GM18502 (cell line): ENCODE measurements at regions not wholly inside any gene's neighbourhood (a gene's known extent, or its start where the extent isn't known, plus 50 kb on each side); places are given as distances from the start of the nearest gene placed in this dataset.

Source experiments
- ATAC-seq: cut with Tn5 transposase; IDR thresholded peaks from one replicate; pipeline ENCODE4 v1.9.1; 2021; ENCODE audit warnings: mild to moderate bottlenecking; ENCODE audit not compliant: unreplicated experiment, poor library complexity

DNA sequence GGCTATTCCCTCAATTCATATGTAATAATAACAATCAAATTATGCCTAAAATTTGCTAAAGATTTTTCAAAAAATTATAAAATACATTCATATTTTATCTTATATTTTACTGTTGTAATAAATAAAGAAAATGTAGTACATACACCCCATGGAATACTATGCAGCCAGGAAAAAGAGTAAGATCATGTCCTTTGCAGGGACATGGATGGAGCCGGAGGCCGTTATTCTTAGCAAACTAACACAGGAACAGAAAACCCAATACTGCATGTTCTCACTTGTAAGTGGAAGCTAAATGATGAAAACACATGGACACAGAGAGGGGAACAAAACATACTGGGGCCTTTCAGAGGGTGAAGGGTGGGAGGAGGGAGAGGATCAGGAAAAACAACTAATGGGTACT is 584.2 kb upstream of the MMS22L start:
- ATAC-seq = no peak

DNA sequence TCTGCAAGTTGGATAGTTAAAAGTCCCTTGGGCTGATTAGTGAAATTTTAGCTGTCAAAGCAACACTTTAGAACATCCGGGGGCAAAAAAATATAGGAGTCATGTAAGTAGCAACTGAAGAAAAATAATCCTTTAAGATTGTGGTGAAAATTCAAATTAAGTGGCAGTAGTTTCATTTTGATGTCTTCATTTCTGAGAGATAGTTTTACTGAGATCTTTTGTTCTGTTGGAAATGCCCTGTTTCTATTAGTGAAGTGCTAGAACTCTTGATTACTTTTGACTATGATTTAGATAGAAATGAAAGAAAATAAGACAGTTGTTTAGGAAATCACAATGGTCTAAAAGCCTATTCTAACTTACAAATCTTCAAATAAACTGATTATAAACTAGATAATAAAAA is 587.3 kb upstream of the MMS22L start:
- ATAC-seq = no peak

DNA sequence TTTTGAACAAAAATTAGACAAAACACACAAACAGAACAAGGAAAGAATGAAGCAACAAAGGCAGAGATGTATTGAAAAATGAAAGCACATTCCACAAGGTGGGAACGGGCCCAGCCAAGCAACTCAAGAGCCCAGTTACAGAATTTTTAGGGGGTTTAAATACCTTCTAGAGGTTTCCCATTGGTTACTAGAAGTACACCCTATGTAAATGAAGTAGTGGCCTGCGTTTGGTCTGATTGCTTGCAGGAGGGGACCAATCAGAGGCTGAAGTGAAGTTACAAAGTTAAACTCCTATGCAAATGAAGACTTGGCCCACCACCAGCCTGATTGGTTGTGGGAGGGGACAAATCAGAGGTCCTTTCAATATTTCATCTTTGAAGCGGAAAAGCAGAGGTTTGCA is 593.7 kb upstream of the MMS22L start:
- no peak for ATAC-seq

DNA sequence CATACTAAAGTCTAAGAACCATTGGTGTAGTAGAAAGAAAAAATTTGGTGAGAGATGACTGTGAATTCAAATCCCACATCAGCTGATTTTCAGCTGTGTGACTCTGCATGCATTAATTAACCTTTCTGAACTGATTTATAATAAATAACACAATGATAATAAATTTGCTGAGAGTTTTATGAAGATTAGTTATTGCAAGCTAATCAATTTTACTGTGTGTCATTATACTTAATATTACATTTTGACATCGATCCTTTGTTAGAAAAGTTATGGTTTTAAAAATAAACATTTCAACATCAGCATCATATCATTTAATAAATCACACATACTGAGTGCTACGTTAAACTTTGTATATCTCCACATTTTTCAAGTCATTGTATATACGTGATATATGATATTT is 599.7 kb upstream of the MMS22L start:
- ATAC-seq = no peak

DNA sequence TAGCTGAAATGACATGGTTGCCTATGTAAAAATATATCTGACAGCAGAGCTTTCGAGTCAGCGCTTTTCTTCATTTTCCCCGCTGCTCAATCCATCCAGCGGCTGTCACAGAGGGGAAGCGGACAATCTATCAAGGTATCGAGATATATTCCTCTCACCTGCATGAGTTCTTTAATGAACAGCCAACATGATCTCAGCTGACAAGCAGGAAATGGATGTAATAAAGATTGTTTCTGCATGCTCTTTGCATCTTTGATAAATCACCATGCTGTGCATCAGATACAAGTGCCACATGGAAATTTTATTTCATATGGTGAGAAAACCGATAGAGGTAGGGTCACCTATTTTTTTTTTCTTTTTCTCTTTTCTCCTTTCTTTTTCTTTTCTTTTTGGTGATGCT is 602.3 kb upstream of the MMS22L start:
- ATAC-seq = no peak

DNA sequence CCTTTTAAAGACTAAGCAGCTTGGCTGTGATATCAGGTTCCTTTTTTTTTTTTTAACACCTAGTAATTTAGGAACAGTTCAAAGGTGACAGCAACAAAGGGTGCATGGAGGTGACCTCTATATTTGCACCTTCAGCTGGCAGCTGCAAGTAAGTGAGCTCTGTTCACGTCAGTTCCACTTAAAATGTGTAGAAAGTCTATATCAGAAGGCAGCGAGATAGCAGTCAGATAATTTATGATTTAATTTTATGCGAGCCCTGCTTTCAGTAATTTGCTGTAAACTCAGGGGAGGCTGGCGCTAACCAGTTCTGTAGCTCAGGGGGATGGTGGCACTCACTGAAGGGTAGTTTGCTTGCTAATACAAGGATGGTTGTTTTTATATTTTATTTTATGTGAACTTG is 602.8 kb upstream of the MMS22L start:
- ATAC-seq = no peak

DNA sequence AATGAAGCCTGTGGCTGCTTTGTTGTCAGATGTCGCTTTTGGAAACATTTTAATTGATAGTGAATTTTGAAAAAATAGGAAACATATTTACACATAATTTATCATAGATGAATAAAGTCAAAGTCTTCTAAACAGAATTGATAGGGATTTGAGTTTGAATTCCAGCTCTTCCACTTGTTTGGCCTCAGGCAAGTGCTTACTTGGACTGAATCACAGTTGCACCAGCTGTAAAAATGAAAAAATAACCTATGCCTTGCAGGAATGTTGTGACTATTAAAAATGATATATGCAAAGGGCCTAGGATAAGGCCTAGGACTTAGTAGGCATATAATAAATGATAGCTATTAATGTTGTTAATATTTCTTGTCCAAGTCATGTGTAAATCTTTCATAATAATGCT is 618.5 kb upstream of the MMS22L start:
- ATAC-seq = no peak

DNA sequence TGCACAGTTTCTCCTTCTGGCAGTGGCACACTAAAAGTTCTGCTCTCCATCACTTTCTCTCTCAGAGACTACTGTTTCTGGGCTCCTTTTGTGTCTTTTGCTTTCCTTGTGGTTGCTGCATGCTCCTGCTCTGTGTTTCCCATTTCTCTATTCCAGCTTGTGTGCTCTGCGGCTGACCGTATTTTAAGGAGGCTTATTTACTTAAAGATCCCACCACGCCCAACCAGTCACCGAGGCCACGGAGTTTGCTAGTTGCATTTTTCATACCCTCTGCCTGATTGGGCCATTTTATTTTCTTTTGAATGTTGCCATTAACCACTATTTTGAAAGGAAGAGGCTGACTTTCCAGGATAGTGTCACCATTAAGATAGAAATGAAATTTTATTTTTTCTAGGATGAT is 626.4 kb upstream of the MMS22L start:
- ATAC-seq = no peak

DNA sequence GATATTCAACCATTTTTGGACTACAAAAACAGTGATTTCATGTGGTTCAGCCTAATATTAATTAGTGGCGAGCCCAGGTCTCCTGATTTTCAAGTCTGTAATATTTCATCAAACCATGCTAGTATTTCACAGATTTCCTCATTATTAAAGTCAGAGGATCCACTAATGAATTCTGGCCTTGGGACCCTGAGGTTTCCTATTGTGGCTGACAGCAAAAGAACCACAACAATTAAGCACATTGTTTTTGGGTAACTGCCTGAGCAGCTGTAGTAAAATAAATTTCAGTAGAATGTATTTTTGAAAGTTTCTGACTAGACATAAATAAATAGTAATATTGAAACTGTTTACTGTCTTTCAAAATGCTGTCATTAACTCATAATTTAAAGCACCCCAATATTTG is 630.7 kb upstream of the MMS22L start:
- ATAC-seq = no peak

DNA sequence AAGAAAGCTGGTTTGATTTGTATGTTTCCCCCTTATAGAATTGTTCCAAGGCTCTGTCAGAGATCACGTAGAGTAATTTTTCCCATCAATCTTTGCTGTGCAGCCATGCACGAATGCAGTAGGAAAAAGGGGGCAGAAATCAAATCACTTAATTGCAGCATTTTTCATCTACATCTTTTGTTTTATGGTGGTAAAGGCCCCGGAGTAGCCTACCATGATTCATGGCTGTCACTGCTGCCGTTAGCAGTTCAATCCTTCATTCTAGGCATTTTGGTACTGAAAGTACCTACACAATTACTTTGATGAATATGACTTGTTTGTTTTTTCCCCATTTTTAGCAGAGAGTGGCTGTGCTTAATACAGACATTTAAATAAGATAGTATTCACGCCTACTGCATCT is 631.9 kb upstream of the MMS22L start:
- no peak for ATAC-seq

DNA sequence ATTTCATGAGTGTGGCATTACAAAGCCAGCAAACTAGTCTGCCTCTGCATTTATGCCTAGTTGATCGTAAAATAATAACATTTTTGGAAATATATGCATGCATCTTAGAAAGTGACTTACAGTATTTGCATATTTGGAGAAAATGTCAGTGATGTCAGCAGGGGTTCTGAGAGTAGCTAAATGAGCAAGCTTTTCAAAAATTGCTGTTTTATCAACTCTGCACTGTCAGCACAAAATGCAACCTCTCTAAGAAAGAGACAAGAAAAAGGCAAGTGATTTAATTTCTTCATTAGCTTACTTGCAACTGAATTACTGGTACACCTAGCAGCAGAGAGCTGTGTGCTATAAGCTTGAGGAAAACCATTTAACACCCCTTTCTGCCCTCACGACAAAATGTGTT is 632.5 kb upstream of the MMS22L start:
- no peak for ATAC-seq

DNA sequence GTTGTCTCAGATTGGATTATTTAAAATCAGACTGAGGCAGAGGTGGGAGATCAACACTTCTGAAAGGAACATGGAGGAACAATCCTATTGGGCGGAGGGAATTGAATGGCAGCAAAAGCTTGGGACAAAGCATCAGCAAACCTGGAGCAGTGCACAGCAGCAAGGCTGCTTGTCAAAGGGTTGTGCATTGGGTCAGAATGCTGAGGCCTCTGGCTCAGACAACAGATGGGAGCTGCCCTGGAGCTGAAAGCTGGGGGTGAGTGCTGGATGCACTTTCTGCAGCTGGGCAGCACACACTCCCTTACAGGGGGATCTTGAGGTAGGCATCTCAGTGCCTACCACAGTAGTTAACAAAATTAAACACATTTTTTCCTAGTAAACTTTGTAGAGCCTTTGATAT is 634.4 kb upstream of the MMS22L start:
- no peak for ATAC-seq

DNA sequence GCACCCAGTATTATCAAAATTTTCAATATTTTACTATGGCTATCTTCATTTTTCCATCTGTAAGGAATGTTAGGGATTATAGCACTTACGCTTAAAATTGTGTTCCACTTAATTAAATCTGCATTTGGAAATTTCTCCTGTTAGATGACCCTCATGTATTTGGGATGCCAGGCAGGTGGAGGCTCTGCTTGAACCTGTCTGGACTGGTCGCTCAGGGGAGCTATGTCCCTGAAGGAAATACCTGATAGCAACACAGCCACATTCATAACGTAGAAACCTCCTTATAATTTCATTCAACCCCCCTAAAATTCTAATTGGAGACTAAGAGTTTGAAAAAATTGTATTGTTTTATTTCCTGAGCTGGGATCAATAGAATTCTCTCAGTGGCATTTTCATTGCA is 636.0 kb upstream of the MMS22L start:
- ATAC-seq = no peak

DNA sequence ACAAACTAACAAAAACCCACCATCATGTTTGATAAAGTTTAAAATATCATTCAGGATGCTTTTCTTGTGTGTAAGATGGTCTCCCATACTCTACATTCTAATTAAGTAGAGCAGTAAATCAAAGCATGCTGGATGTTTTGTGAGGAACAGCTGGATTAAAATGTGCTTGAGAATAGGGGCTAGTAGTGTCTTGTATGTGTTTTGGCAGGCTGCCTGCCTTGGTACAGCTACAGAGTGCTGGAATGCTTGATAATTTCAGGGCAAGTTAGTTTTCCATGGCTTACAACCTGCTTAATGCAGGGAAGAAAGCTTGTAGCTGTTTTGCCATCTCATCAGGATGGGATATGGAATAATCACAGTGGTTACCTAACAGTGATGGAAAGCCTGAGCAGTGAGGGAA is 636.6 kb upstream of the MMS22L start:
- ATAC-seq = no peak

DNA sequence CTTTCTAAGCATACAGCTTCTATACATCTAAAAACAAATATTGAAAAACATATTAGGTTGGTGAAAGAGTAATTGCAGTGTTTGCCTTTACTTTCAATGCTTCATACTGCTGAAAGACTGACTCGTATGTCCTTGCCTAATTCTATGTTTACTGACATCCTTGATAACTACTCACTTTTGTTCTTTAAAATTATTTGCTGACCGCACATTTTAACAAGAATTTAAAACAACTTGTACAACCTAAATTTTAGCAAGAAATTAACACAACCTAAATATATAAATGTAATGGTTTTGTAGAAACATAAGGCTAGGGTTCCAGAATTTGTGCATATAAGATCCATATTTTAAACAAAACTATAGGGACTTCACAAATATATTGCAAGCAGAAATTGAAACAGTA is 640.2 kb upstream of the MMS22L start:
- ATAC-seq = no peak

DNA sequence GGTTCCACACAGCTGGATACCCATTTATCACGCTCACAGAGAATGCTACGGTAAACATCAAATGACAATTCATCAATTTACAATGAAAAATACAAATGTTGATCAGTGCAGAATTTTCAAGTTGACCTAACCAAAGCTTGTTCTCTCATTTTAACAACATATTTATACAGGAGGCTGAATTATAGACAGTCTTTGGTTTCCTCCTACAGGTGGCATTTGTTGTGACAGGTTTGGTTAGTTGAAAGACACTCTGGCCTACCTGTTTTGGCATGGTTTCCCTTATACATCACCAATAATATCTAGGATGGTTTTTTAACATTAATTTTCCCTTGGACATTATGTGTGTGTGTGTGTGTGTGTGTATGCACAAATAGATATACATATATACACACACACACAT is 642.5 kb upstream of the MMS22L start:
- ATAC-seq = no peak

DNA sequence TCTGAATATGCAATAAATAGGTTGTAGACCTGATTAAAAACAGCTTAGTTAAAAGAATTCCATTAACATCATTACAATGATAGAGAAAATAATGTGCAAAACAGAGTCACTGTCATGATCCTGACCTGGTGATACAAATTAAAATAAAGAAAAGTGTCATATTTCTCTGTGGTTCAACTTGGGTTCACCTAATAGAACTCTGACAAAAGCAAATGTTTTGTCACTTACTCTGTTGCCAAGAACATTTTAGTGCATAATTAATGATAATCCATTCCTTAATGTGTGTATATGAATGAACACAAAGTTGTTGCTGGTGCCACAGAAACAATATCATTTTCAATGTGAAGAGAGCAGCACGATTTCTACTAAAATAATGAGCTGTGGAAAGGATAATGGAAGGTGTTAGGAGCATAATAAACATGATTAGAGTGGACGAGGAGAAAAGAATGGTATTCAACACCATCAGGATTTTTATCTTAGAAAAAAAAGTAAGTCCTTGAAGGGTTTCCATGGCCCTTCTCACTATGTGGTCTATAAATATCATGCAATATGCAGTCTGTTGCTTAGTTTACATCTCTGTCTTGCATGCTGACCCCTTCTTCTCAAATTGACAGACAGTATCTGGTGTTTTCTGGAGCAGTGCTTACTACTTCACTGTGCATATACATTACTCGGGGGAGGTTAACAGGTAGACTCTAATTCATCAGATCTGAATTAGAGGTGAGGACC is 656.6 kb upstream of the MMS22L start:
- no peak for ATAC-seq

DNA sequence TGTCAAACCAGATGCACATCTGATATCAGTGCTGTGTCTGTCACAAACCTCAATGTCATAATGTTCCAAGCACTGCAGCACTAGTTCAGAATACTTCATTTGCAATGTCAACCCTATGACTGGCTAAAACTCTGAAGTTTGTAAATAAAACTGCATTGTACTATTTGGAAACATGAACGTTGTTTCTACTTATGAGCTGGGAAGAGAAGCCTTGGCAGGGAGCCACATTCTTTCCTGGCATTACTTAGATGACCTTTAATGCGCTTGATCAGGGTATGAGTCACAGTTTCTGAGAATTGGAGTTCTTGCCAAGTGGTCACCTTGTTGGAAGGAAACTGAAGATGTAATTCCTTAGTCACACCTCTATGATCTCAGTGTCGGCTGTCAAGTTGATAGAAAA is 664.8 kb upstream of the MMS22L start:
- ATAC-seq = no peak

DNA sequence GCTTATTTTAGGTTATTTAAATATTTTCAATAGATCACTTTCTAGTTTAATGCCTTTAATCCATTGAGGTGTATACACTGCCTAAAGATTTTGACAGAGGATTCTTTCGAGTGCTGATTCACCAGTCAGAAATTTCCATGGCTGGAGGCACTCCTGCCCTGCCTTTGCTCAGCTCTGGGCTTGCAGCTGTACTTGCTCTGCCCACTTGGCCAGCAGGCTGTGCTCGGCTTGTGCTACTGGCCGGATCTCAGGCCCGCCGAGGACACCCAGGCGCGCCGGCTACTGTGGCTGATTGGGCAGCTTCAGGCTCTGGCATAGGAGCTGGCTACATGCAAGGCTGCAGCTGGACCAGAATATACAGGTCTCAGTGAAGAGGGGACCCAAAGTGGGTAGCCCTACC is 675.1 kb upstream of the MMS22L start:
- ATAC-seq = no peak

DNA sequence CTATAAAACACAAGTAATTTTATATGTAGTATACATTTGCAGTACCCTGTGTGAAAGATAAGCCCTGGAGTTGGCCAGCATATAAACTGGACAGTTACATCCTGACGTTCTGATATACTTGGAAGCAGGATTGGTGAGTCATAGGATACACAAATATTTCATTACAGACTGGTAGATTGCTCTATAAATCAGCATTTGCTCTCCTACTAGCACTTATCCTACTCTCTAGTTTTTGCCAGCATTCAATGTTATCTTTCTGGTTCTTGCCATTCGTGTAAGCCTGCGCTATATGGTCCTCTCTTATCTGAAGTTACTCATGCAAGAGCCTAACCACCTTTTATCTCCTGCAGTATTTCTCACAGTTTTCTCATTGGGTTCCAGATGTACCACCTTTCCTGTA is 680.2 kb upstream of the MMS22L start:
- ATAC-seq = no peak

DNA sequence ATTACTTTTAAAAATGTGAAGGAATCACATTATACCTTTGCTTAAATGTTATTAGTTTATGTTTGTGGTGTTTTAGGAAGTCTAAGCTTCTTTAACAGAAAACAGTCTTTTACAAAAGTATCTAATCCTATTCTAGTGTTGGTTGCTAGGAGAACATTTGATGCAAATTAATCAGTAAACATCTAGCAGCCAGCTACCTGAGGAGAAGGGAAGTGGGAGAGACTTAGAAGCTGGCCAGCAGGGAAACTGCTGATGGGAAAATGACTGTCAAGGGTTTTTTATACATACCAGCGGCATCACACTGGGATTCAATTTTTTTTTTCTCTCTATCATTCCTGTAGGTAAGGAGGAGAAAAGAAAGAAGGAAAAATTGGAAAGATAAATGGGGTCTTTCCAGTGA is 686.0 kb upstream of the MMS22L start:
- no peak for ATAC-seq

DNA sequence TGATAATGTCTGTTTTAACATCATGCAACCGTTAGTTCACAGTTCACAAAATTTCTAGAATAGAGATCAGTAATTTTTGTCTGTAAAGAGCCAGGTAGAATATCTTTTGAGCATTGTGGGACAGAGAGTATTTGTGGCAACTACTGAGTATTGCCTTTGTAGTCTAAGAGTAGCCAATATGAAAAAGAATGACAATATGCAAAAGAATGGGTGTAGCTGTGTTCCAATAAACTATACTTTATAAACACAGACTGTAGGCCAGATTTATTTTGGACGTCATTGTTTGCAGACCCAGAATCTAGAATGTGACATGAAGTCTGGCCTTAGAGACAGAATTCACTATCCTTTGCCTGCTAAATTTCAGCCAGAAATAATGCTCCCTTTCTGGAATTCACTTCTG is 694.1 kb upstream of the MMS22L start:
- no peak for ATAC-seq

DNA sequence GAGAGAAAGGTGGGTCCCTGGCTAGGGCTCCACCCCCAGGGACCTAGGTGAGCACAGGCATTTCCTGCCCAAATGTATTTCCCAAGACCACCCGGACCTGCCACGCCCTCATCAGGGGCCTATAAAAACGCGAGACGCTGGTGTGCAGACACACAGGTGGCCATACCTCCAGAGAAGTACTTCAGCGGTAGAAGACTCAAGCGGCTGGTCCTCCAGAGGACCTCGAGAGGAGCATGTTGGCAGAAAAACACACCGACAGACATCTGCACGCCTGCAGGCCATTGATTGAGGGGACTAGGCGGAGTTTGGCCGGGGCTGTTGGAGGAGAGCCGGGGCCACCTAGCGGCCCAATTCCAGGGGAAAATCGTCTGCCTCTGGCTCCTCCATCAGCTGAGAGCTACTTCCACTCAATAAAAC is 695.8 kb upstream of the MMS22L start:
- no peak for ATAC-seq
